Osteocyte (in vitro differentiated cells): ENCODE measurements at regions not wholly inside any gene's neighbourhood (a gene's known extent, or its start where the extent isn't known, plus 50 kb on each side); places are given as distances from the start of the nearest gene placed in this dataset.

ENCODE experiments used
- DNase-seq: peaks from one replicate; pipeline ENCODE4 v3.0.0; 2021; ENCODE audit warnings: mixed read lengths; ENCODE audit not compliant: unreplicated experiment; ENCODE audit errors: extremely low spot score
- H3K27ac Mint-ChIP-seq: one replicate; pipeline ENCODE4 v1.8.0; 2021; ENCODE audit warnings: mild to moderate bottlenecking, mixed read lengths; ENCODE audit not compliant: unreplicated experiment
- H3K27me3 Mint-ChIP-seq: one replicate; pipeline ENCODE4 v1.8.0; 2021; ENCODE audit warnings: mixed read lengths; ENCODE audit not compliant: unreplicated experiment
- H3K36me3 Mint-ChIP-seq: one replicate; pipeline ENCODE4 v1.8.0; 2021; ENCODE audit warnings: mixed read lengths; ENCODE audit not compliant: unreplicated experiment
- H3K4me1 Mint-ChIP-seq: one replicate; pipeline ENCODE4 v1.8.0; 2021; ENCODE audit warnings: mixed read lengths; ENCODE audit not compliant: unreplicated experiment
- H3K4me3 Mint-ChIP-seq: one replicate; pipeline ENCODE4 v1.8.0; 2021; ENCODE audit warnings: mild to moderate bottlenecking, moderate library complexity, mixed read lengths; ENCODE audit not compliant: unreplicated experiment
- H3K9me3 Mint-ChIP-seq: one replicate; pipeline ENCODE4 v1.8.0; 2021; ENCODE audit warnings: mixed read lengths; ENCODE audit not compliant: unreplicated experiment
- CTCF ChIP-seq: fragments of 200-600 bp; sonication (generic); IDR thresholded peaks from 2 replicates; pipeline ENCODE4 v1.5.0; 2021; ENCODE audit warnings: antibody characterized with exemption, mild to moderate bottlenecking, moderate library complexity

- no peaks in the 10 kb centered on the region for H3K4me1 Mint-ChIP-seq
- no peak for DNase-seq
- no peaks in the 10 kb centered on the region for H3K27me3 Mint-ChIP-seq
- H3K36me3 Mint-ChIP-seq, result no peaks in the 10 kb centered on the region
- no peak overlapping the region for H3K27ac Mint-ChIP-seq
- H3K4me3 Mint-ChIP-seq, result no peak overlapping the region
- peaks cover 6% of the 10 kb centered on the region for H3K9me3 Mint-ChIP-seq
- no peak for TF ChIP-seq CTCF
Measured at GRCh38 chr13:89628567-89628966, 1718.9 kb upstream of the MIR17HG start.

- Mint-ChIP-seq H3K4me3 (no peak overlapping the region), H3K27me3 (no peaks in the 10 kb centered on the region), H3K9me3 (peaks cover 21% of the 10 kb centered on the region), H3K4me1 (no peaks in the 10 kb centered on the region), H3K36me3 (no peaks in the 10 kb centered on the region), H3K27ac (no peak overlapping the region)
- no peak for DNase-seq
- no peak for TF ChIP-seq CTCF
Measured at GRCh38 chr13:89650226-89650625, 1697.3 kb upstream of the MIR17HG start.

GRCh38 chr13:89660752-89661151 is 1686.7 kb upstream of the MIR17HG start:
- Mint-ChIP-seq H3K36me3 (no peaks in the 10 kb centered on the region), H3K4me3 (no peak overlapping the region), H3K4me1 (no peaks in the 10 kb centered on the region), H3K9me3 (no peaks in the 10 kb centered on the region), H3K27ac (no peak overlapping the region), H3K27me3 (no peaks in the 10 kb centered on the region)
- no peak for TF ChIP-seq CTCF
- no peak for DNase-seq

- Mint-ChIP-seq H3K4me1 (peaks cover 5% of the 10 kb centered on the region), H3K27ac (no peak overlapping the region), H3K4me3 (no peak overlapping the region), H3K9me3 (no peaks in the 10 kb centered on the region), H3K27me3 (no peaks in the 10 kb centered on the region), H3K36me3 (no peaks in the 10 kb centered on the region)
- no peak for DNase-seq
- TF ChIP-seq CTCF, result no peak
Measured at GRCh38 chr13:89673789-89674311, 1673.6 kb upstream of the MIR17HG start.

DNA sequence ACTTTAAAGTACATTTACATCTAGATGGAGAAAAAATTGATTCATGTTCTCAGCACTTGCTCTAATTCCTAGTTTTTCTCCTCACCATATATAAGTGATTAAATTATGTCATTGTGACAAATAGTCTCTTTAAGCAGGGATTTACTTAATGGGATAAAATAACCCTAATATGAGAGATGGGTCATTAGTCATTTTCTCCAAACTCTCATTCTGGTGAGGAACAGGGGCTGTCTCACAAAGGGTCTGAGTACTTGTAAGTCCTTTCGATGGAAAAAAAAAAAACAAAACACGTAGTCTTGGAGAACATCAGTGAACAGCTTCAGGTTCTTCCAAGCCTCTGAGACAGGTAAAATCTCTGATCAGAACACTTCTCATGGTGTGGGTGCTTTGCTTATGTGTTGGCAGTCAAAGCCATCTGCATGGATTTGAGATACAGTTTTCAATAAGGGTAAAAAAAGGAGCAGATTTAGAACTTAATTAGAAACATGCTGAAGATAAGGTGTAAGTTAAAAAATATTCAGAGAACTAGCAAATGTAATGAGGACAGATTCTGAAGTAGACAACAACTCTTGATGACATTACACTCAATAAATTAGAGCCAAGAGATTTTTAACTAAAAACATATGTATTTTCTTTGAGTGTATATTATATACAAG is 1668.9 kb upstream of the MIR17HG start:
- H3K36me3 Mint-ChIP-seq, result no peaks in the 10 kb centered on the region

More for the DNA sequence above, 1668.9 kb upstream of the MIR17HG start:
- Mint-ChIP-seq H3K27me3 (no peaks in the 10 kb centered on the region), H3K27ac (no peak overlapping the region), H3K4me3 (no peak overlapping the region), H3K4me1 (peaks cover 5% of the 10 kb centered on the region), H3K9me3 (no peaks in the 10 kb centered on the region)
- TF ChIP-seq CTCF, result no peak
- no peak for DNase-seq
